GM21526 (cell line): ENCODE measurements at regions not wholly inside any gene's neighbourhood (a gene's known extent, or its start where the extent isn't known, plus 50 kb on each side); places are given as distances from the start of the nearest gene placed in this dataset.
"Not testable (repeated sequence)": the region's sequence is repeated elsewhere in the genome, so short reads cannot be mapped to it uniquely, and the experiment has no call there.

Source experiments
- ATAC-seq: cut with Tn5 transposase; IDR thresholded peaks from one replicate; pipeline ENCODE4 v1.9.1; 2021; ENCODE audit warnings: moderate library complexity; ENCODE audit not compliant: unreplicated experiment, low FRiP score

DNA sequence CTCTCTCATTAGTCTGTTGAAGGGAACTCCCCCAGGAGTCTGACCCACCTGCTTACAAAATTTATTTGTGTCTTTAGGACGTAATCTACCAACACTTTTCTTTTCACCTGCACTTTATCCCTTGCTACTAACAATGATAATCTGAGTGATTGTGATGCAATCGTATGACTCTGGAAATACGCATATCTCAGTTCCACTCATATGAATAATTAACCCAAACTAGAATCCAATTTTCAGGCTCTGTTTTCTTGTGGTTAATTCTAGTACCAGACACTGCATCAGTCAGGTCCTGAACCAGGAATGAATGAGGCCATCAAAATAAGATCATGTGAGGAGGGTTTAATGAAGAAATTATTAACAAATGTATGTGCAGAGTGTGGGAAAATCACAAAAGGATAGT, 158.4 kb upstream of the SRD5A2 start:
- ATAC-seq = no peak

DNA sequence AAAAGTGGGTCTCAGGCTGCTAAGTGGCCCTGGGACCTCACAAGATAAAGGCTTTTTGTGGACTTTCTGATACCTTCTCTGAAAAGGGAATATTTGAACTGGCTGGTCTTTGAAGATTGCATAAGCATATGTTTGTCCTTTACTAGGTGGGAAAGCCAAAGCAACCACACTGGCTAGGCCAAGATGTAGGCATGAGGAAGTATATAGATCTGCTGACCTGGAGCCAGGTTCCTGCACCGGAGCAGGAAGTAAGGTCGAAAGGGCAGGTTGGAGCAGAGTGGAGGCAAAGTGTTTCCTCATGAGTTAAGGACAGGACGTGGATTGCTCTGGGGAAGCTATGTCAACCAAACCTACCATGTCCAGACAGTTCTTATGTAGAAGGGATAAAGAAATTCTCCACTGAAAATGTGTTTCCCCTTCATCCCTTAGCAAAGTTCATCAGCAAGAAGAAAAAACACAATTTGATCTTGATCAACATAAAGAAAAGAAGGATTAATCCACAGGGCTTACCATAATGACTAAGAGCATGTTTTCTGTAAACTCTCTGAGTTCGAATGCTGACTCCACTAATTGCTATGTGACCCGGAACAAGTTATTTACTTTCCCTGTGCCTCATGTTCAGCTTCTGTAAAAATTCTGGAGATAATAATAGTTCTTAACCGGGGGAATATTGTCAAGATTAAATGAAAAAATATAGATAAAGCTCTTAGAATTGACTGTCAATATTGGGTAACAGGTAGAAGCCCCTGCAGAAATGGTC, 156.1 kb upstream of the SRD5A2 start:
- ATAC-seq = no peak

DNA sequence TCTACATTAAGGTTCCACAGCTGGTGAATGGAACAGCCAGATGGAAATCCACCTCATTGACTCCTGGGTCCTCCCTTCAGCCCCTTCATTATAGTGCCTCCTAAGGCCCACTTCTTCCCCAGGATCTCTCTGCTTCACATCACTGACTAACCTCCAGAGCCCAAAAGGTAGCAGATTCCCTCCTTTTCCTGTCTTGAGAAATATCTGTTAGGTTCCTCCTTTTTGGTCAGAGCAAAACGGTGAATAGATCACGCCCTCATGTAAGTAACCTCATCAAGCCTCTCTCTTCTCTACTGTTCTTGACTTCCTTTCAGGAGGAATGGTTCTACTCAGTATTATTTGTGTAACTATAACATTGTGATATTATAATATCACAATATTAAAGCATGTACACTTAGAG, 155.0 kb upstream of the SRD5A2 start:
- ATAC-seq = no peak

DNA sequence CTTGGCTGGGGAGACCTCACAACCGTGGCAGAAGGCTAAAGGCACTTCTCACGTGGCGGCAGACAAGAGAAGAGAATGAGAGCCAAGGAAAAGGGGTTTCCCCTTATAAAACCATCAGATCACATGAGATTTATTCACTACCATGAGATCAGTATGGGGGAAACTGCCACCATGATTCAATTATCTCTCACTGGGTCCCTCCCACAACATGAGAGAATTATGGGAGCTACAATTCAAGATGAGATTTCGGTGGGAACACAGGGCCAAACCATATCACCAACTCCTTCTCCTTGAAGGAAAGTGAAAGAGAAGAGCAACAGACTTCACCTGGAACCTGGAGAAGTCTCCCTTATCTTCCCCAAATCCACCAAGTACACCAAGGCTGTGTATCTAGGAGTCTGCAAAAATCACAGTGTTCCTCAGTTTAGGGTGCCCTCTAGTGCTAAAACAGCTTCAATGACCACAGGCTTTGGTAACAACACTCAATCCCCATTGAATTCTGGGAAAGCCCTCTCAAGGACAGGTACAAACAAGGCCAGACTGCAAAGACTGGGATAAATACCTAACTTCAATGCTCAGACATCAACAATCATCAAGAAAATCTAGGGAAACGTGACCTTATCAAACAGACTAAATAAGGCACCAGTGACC, 148.8 kb upstream of the SRD5A2 start:
- ATAC-seq = no peak

DNA sequence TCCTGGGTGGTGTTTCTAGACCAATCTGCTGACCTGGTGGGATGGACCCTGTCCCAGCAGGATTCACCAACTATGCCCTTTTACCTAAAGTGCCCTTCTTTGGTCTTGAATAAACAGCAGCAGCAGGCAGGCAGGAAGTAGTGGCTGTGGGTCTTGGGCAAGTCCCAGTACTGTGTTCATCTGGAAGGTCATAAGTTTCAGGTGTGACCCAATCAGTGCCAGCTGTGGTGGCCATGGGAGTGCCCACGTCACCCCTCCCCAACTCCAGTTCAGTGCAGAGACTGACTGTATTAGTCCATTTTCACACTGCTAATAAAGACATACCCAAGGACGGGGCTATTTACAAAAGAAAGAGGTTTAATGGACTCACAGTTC, 148.3 kb upstream of the SRD5A2 start:
- no peak for ATAC-seq

DNA sequence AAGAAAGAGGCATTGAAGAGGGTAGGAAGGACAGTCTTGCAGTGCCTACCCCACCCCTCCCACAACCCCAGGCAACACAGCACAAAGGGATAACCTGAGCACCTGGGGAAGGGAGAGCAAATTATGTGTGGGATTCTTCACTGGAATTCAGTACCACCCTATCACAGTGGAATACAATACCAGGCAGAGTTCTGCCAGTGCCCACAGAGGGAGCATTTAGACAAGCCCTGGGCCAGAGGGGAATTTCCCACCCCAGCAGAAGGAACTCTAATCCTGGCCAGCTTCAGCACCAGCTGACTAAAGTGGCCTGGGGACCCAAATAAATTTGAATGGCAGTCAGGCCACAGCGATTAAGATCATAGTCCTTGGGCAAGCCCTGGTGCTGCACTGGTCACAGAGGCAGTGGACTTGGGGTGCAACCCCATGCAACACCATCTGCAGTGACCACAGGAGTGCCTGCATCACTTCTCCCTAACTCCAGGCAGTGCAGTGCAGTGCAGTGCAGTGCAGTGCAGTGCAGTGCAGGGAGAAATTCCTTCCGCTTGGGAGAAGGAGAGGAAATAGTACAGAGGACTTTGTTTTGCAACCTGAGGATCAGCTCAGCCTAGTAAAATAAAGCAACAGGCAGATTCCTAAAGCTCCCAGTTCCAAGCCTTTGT, 147.8 kb upstream of the SRD5A2 start:
- ATAC-seq = no peak

DNA sequence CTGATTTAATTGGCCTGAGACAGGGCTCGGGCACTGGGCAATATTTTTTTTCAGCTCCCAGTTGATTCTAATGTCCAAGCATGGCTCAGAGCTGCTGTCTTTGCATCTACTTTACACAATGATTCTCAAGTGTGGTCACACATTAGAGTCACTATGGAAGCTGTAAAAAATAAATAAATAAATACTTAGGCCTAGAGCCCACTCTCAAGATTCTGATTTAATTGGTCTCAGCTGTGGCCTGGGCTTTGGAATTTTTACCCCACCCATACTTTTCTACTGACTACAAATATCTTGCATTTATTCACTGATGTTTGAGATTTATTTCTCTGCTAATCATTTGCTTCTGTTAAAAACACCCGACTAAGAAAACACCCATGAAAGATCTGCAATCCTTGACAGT, 145.7 kb upstream of the SRD5A2 start:
- no peak for ATAC-seq

DNA sequence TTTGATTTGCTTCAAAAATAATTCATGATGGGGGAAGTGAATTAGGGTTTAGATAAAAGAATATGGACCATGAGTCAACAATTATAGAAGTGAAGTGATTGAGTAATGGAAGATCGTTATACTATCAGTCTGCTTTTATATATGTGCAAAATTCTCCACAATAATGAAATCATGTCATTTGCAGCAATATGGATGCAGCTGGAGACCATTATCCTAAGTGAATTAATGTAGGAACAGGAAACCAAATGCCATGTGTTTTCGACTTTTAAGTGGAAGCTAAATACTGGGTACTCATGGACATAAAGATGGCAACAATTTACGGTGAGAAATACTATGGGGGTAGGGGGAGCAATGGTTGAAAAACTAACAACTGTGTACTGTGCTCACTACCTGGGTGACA, 144.7 kb upstream of the SRD5A2 start:
- ATAC-seq = no peak

DNA sequence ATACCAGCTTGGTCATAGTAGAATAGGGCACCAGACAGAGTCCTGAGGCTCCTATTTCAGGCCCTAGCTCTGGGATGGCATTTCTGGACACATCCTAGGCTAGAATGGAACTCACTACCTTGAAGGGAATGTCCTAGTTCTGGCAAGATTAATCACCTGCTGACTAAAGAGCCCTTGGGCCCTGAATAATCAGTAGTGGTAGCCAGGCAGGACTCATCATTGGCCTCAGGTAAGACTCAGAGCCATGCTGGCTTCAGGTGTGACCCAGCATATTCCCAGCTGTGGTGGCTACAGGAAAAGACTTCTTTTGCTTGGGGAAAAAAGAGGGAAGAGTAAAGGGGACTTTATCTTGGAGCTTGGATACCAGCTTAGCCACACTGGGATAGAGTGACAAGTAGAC, 131.0 kb upstream of the SRD5A2 start:
- ATAC-seq = no peak

DNA sequence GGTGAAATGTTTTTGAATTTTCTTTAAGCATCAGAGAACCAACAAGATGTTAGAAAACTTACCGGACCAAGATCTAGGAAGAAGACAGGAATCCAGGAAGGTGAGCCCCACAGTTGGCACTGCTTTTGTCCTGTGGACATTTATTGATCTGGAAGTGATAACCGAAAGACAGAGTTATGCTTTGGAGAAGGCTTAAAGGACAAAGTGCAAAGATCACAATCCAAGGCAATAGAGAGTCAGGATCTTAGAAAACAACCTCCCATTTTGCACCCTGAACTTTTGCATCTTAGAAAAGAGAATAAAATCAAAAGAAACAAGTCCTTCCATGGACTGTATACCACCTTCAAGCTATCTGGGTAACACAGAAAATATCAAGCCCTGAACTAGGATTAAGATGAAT, 129.4 kb upstream of the SRD5A2 start:
- ATAC-seq = no peak

DNA sequence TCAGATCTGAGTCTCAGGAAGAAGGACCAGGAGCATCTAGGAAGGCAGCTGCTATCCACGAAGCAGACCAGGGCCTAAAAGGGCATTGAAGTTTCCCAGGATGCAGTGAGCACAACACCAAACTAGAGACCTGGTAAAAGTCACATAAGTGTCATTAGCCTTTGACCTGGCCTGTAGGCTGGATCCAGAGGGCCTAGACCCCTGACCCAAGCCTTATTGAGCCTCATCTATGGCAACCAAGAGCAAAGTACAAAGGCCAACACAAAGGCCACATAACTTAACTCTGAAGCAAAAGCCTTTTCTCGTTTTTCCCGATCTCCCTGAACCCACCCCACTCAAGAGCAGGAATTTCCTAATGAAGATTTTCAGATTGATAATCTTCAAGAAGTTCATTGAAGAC, 127.3 kb upstream of the SRD5A2 start:
- no peak for ATAC-seq

DNA sequence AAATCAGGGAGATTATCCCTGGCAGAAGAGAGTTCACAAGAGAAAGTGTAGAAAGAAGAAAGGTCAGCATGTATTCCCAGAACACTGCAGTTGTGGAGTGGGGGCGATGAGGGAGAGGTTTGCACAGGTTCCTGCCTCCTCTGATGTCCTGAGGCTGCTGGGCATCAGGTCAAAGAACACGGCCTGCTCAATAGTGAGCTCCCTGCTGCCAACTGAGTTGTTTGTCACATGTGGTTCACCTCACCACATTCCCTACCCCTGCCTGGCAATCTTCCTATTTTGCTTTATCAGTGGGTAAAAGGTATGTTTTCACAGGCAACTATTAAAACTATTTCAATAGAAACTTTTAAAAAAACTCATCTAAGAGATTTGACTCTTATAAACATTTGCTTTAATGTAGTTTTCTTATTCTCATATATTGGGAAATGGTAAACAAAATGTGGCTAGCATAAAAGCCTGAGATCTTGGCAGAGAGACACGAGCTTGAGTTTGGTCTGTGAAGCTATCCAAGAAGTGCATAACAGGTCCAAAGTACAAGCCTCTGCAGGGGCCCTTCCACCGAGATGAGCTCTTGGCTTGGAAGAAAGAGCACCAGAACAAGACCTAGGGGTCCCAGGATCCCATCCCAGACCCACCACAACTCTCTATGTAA, 123.9 kb upstream of the SRD5A2 start:
- ATAC-seq = no peak

DNA sequence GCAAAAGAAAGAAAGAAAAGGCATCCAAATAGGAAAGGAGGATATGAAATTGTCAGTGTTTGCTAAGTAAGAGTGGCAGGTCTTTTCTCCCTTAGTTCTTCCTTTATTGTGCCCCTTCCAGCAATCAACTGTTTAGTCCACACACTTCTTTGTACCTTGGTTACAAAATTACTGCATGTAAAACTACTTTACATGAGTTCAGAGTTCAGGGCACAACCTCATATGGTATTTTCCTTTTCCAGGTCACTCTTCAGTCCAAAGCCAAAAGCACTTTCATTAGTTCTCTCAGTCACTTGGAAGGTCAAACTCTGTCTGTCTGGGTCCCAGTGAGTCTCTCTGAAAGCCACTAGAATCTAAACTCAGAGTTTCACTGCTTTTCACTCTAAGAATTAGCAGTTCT, 122.5 kb upstream of the SRD5A2 start:
- no peak for ATAC-seq

DNA sequence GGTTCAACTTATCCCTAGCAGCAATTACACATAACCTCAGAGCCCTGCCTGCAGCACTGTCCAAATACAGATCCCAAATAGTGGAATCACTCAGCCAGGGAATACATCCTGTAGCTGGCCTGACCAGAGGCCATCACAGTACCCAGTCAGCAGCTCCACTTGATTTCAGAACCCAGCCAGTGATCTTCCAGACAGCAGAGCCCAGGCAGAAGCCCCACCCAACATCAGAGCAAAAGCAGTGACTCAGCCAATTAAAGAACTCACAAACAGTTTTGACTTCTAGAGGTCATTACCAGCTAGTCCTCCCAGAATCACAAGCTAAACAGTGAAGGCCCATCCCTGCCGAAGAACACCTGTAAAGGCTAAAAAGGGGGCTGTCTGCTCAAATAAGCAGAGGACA, 118.0 kb upstream of the SRD5A2 start:
- no peak for ATAC-seq

DNA sequence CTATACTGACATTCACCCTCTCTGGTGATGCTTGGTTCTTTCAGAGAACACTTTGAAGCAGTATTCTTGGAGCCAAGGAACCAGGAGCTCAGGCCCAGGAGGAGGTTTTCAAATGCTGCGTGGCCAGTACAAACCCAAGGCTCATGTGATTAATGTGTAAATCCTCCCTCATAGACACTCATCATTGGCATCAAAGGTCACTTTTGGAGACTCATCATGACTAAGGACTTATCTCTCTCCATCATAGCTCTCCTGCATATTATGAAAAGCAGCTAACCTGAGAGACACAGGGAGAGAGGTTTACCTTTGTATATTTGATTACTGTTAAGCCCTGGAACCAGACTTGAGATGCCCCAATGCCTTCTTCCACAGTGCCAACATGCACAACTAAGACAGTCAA, 115.3 kb upstream of the SRD5A2 start:
- no peak for ATAC-seq

DNA sequence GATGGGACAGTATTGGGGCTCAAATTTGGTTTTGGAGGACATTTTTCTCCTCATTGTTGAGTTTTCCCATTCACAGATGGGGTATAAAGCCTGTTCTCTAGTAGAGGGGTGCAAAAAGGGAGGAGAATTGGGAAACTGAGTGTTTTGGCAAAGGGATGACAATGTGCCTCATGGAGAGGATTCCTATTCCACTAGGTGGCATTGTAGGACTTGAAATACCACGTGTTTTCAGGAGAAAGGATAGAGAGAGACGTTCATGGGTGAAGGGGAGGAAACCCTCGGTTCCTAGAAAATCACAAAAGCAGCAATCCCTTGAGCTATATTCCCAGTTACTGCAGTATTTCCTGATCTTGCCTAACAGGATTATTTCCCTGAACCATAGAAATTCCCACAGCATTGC, 113.7 kb upstream of the SRD5A2 start:
- no peak for ATAC-seq

DNA sequence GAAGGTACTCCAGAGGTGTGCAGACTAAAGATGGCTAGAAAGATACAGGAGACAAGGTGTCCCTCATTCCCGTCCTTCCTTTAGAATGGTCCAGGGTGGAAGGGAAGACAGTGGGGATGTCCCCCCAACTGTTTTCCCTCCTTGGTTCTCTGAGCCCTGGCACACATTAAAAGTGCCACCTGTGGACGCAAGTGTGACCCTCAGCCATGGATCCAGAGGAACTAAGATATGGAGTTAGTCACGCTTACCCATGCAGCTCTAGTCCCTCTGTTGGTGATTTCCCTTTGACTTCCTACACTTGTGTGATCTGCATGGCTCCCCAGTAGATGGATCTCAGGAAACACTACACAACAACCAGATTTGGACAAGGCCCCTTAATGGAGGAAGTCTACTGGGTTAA, 113.1 kb upstream of the SRD5A2 start:
- ATAC-seq = no peak

DNA sequence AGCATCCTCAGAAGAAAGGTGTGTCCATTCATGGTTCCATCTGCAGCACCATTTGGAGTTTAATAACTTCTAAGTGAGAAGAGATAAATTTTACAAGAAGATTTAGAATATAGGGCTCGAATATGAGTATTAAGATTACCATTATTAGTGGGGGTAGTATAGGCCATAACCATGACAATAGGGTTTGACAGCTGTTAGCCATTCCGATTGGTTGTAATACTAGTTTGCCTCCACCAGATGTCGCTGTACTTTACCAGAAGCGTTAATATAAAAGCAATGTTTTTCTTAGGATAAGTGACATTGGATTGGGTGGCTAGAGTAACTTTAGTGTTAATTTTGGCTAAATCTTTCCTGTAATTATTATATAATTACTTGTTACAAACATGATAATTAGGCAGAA, 107.5 kb upstream of the SRD5A2 start:
- no peak for ATAC-seq

DNA sequence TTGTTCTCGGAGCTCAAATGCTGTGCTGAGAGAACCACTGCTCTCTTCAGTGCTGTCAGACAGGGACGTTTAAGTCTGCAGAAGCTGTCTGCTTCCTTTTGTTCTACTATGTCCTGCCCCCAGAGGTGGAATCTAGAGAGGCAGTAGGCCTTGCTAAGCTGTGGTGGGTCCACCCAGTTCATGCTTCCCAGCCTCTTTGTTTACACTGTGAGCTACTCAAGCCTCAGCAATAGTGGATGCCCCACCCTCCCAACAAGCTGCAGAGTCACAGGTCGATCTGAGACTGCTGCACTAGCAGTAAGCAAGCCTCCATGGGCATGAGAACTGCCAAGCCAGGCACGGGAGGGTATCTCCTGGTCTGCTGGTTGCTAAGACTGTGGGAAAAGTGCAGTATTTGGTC, 102.8 kb upstream of the SRD5A2 start:
- not testable (repeated sequence) for ATAC-seq

DNA sequence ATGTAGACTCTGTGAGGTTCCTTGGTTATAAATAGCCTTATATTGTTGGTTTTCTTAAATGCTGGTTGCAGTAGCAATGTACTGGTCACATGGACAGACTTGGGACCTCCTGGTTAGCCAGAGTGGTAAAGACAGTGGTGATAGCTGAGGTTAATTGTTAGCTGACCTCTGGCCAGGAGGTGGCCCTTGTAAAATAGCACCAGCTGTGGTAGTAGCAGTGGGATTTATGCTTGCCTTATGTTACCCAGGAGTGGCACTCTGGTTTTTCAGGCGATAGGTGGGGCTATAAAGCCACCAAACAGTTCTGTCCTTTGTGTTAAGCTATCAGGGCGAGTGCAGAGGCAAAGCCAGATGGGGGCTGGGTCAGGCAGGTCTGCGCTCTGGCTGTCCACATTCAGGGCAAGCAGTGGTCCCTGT, 94.8 kb upstream of the SRD5A2 start:
- ATAC-seq = no peak

DNA sequence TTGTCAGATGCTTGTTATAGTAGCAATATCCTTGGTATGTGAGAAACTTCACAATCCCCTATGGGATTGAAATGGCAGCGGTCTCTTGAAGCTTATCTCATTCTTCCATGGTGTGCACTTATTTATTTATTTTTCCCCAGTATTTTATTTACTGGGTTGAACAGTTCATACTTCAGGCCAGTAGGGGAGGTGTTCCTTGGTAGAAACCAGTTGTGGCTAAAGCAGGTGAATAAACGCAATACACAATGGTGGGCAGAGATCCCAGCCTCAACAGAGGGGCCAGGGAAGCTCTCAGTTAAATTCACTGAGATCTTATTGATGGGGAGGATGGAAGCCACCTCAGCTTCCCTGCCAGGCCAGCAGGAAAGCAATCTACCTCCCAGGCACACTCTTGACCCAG, 93.7 kb upstream of the SRD5A2 start:
- ATAC-seq = no peak

DNA sequence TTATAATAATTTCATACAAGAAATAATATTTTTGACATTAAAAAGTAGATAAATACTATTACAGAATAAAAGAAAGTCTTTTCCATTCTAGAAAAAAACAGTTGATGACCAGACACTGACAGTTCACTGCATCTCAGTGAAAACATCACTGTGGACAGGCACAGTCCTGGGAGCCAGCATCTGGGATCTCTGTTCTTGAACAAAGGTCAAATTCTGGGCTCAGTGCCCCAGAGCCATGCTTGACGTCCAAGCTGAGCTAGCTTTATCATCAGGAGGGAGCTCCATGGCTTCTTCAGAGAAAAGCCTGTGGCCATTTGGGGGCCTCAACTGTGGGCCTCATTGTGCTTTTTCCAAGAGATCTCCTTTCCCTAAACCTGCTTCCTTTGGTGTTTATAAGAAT, 86.1 kb upstream of the SRD5A2 start:
- ATAC-seq = no peak
